Tibial artery (tissue), 4 donors: ENCODE measurements at regions not wholly inside any gene's neighbourhood (a gene's known extent, or its start where the extent isn't known, plus 50 kb on each side); places are given as distances from the start of the nearest gene placed in this dataset.

ENCODE experiments used
- DNase-seq, 2 donors: peaks; one replicate each; pipeline ENCODE4 v3.0.0-alpha.2; 2019
- H3K27ac ChIP-seq, 2 donors: fragments of 200-600 bp; sonication (generic) in 1 of 2; 1 replicate in 1 of 2; 2 replicates in 1 of 2; pipeline ENCODE4 v1.5.1; 2018 to 2019; ENCODE audit warnings: mild to moderate bottlenecking in 1 of 2
- H3K27me3 ChIP-seq, 2 donors: fragments of 200-600 bp; sonication (generic) in 1 of 2; one replicate each; pipeline versions ENCODE4 v1.5.1 to v1.6.0; 2016 to 2019
- H3K36me3 ChIP-seq, 3 donors: fragments of 200-600 bp; sonication (generic) in 2 of 3; one replicate each; pipeline ENCODE4 v1.5.1; 2016 to 2019; ENCODE audit warnings: mild to moderate bottlenecking in 2 of 3
- H3K4me1 ChIP-seq, 4 donors: fragments of 200-600 bp; sonication (generic) in 2 of 4; 1 replicate in 3 of 4; 2 replicates in 1 of 4; pipeline ENCODE4 v1.5.1; 2016 to 2019
- H3K4me3 ChIP-seq, 2 donors: fragments of 200-600 bp; sonication (generic) in 1 of 2; 1 replicate in 1 of 2; 2 replicates in 1 of 2; pipeline ENCODE4 v1.5.1; 2018 to 2019; ENCODE audit warnings: mild to moderate bottlenecking in 2 of 2
- H3K9me3 ChIP-seq, 3 donors: fragments of 200-600 bp; sonication (generic) in 1 of 3; one replicate each; pipeline ENCODE4 v1.5.1; 2016 to 2019
- CTCF ChIP-seq, 2 experiments: fragments of 200-600 bp in 1 of 2; fragments of 450-650 bp in 1 of 2; IDR thresholded peaks; one replicate each; pipeline ENCODE4 v1.5.1; 2017 to 2019; ENCODE audit warnings: antibody characterized with exemption in 2 of 2, mild to moderate bottlenecking in 1 of 2, moderate library complexity in 1 of 2
- intact Hi-C: fragments of 100-400 bp; cut with DNase I; formaldehyde crosslinking; loops from one replicate; pipeline ENCODE4 v1.15.0; 2023; ENCODE audit warnings: low total_unique reads

- no peak for TF ChIP-seq CTCF (IDR thresholded peaks at IDR 0.05)
- no peak for DNase-seq
- H3K4me3 ChIP-seq = no peak overlapping the region
- H3K27ac ChIP-seq = no peak overlapping the region
- intact Hi-C loops = no loop called here
- H3K9me3 ChIP-seq = no peaks in the 10 kb centered on the region
- no peaks in the 10 kb centered on the region for H3K27me3 ChIP-seq
- no peaks in the 10 kb centered on the region for H3K4me1 ChIP-seq
- no peaks in the 10 kb centered on the region for H3K36me3 ChIP-seq
Observed at GRCh38 chr13:67619995-67620380, 389.9 kb upstream of the PCDH9 start.

GRCh38 chr13:67619351-67619994 is 389.3 kb upstream of the PCDH9 start:
- Histone ChIP-seq H3K9me3 (no peaks in the 10 kb centered on the region), H3K4me3 (no peak overlapping the region), H3K36me3 (no peaks in the 10 kb centered on the region), H3K4me1 (no peaks in the 10 kb centered on the region), H3K27me3 (no peaks in the 10 kb centered on the region), H3K27ac (no peak overlapping the region)
- intact Hi-C loops = no loop called here
- TF ChIP-seq CTCF (IDR thresholded peaks at IDR 0.05) = no peak
- DNase-seq = no peak

- no peaks in the 10 kb centered on the region for H3K4me1 ChIP-seq
- H3K4me3 ChIP-seq = no peak overlapping the region
- intact Hi-C loops = no loop called here
- H3K27me3 ChIP-seq = no peaks in the 10 kb centered on the region
- no peak for TF ChIP-seq CTCF (IDR thresholded peaks at IDR 0.05)
- no peaks in the 10 kb centered on the region for H3K9me3 ChIP-seq
- H3K27ac ChIP-seq = no peak overlapping the region
- no peaks in the 10 kb centered on the region for H3K36me3 ChIP-seq
- no peak for DNase-seq
Observed at GRCh38 chr13:67614579-67614978, 384.4 kb upstream of the PCDH9 start.

- Histone ChIP-seq H3K36me3 (no peaks in the 10 kb centered on the region), H3K27ac (no peak overlapping the region), H3K9me3 (no peaks in the 10 kb centered on the region), H3K27me3 (no peaks in the 10 kb centered on the region), H3K4me3 (no peak overlapping the region), H3K4me1 (no peaks in the 10 kb centered on the region)
- TF ChIP-seq CTCF (IDR thresholded peaks at IDR 0.05) = no peak
- no peak for DNase-seq
- intact Hi-C loops = no loop called here
Observed at GRCh38 chr13:67614013-67614412, 383.9 kb upstream of the PCDH9 start.

GRCh38 chr13:67588607-67589006 is 358.5 kb upstream of the PCDH9 start:
- no peak for DNase-seq
- Histone ChIP-seq H3K27me3 (no peaks in the 10 kb centered on the region), H3K4me3 (no peak overlapping the region), H3K27ac (no peak overlapping the region), H3K9me3 (no peaks in the 10 kb centered on the region), H3K36me3 (no peaks in the 10 kb centered on the region), H3K4me1 (no peaks in the 10 kb centered on the region)
- intact Hi-C loops = no loop called here
- TF ChIP-seq CTCF (IDR thresholded peaks at IDR 0.05) = no peak

GRCh38 chr13:67577361-67577760 is 347.2 kb upstream of the PCDH9 start:
- H3K27me3 ChIP-seq = no peaks in the 10 kb centered on the region
- no peaks in the 10 kb centered on the region for H3K4me1 ChIP-seq
- no peaks in the 10 kb centered on the region for H3K36me3 ChIP-seq
- no peak overlapping the region for H3K27ac ChIP-seq
- intact Hi-C loops = no loop called here
- no peak for DNase-seq
- H3K9me3 ChIP-seq = no peaks in the 10 kb centered on the region
- no peak overlapping the region for H3K4me3 ChIP-seq
- no peak for TF ChIP-seq CTCF (IDR thresholded peaks at IDR 0.05)
